ENCODE measurements at regions not wholly inside any gene's neighbourhood (a gene's known extent, or its start where the extent isn't known, plus 50 kb on each side); places are given as distances from the start of the nearest gene placed in this dataset.

- no peak for TF ChIP-seq EZH2 (IDR thresholded peaks at IDR 0.05; ENCODE audit: borderline replicate concordance, low read length)
- no peak for TF ChIP-seq CTCF (conservative IDR thresholded peaks at IDR 0.05 in 1 of 2, IDR thresholded peaks at IDR 0.05 in 1 of 2; ENCODE audit: extremely low read depth in 1 of 2, insufficient read depth in 1 of 2, low read depth in 1 of 2, low read length in 2 of 2)
These were observed 505.9 kb downstream of the TCERG1L start for GRCh38 chr10:130805635-130806030.
